CD4-positive, alpha-beta memory T cell (primary cell): ENCODE measurements at regions not wholly inside any gene's neighbourhood (a gene's known extent, or its start where the extent isn't known, plus 50 kb on each side); places are given as distances from the start of the nearest gene placed in this dataset.

Source experiments
- CTCF ChIA-PET: fragments of 350-600 bp; sonication (Branson Sonifier 250); formaldehyde crosslinking; loops from one replicate; lab custom pipeline; 2021; ENCODE audit warnings: inconsistent platforms; ENCODE audit not compliant: partially characterized antibody; lab: Charles Lee
- POLR2A ChIA-PET: fragments of 350-600 bp; sonication (Branson Sonifier 250); formaldehyde crosslinking; loops from one replicate; lab custom pipeline; 2021; ENCODE audit not compliant: partially characterized antibody; lab: Charles Lee
- DNase-seq, 5 donors: peaks; one replicate each; pipeline versions ENCODE4 v3.0.0 to v3.0.0-alpha.2; 2020 to 2022; ENCODE audit warnings: mixed read lengths in 1 of 5
- H3K27ac ChIP-seq: one replicate; pipeline ENCODE4 v1.7.0; 2013; ENCODE audit warnings: low read depth, low read length
- H3K27me3 ChIP-seq: 2 replicates; pipeline ENCODE4 v1.7.0; 2013; ENCODE audit warnings: mild to moderate bottlenecking, low read length, moderate library complexity; ENCODE audit not compliant: insufficient read depth
- H3K36me3 ChIP-seq: 2 replicates; pipeline ENCODE4 v1.7.0; 2013; ENCODE audit warnings: mild to moderate bottlenecking, low read length, moderate library complexity; ENCODE audit not compliant: insufficient read depth
- H3K4me1 ChIP-seq: 2 replicates; pipeline ENCODE4 v1.7.0; 2013; ENCODE audit warnings: mild to moderate bottlenecking, low read length, moderate library complexity; ENCODE audit not compliant: insufficient read depth
- H3K4me3 ChIP-seq, 2 donors: one replicate each; pipeline ENCODE4 v1.7.0; 2013; ENCODE audit warnings: low read length in 2 of 2, mild to moderate bottlenecking in 1 of 2
- H3K9me3 ChIP-seq, 2 donors: one replicate each; pipeline ENCODE4 v1.7.0; 2013; ENCODE audit warnings: low read length in 2 of 2, control low read depth in 1 of 2; ENCODE audit not compliant: control insufficient read depth in 1 of 2
- H3K27ac Mint-ChIP-seq, 7 donors: one replicate each; pipeline ENCODE4 v1.8.0; 2020 to 2021; ENCODE audit warnings: mixed read lengths in 7 of 7, mild to moderate bottlenecking in 6 of 7, inconsistent platforms in 3 of 7, moderate library complexity in 3 of 7
- H3K27me3 Mint-ChIP-seq, 2 donors: one replicate each; pipeline ENCODE4 v1.8.0; 2020 to 2021; ENCODE audit warnings: mixed read lengths in 2 of 2
- H3K36me3 Mint-ChIP-seq, 2 donors: one replicate each; pipeline ENCODE4 v1.8.0; 2020 to 2021; ENCODE audit warnings: mixed read lengths in 2 of 2, inconsistent platforms in 1 of 2, mild to moderate bottlenecking in 1 of 2
- H3K4me1 Mint-ChIP-seq, 4 donors: one replicate each; pipeline ENCODE4 v1.8.0; 2020 to 2021; ENCODE audit warnings: mixed read lengths in 4 of 4, mild to moderate bottlenecking in 1 of 4
- H3K4me3 Mint-ChIP-seq, 8 donors: one replicate each; pipeline ENCODE4 v1.8.0; 2020 to 2021; ENCODE audit warnings: mixed read lengths in 8 of 8, mild to moderate bottlenecking in 7 of 8, moderate library complexity in 6 of 8, inconsistent platforms in 3 of 8
- H3K9me3 Mint-ChIP-seq, 8 donors: one replicate each; pipeline ENCODE4 v1.8.0; 2020 to 2021; ENCODE audit warnings: mixed read lengths in 8 of 8, mild to moderate bottlenecking in 5 of 8, inconsistent platforms in 3 of 8, moderate library complexity in 1 of 8
- intact Hi-C: fragments of 100-400 bp; cut with micrococcal nuclease; formaldehyde crosslinking; loops from one replicate; pipeline ENCODE4 v1.15.1; 2023

DNA sequence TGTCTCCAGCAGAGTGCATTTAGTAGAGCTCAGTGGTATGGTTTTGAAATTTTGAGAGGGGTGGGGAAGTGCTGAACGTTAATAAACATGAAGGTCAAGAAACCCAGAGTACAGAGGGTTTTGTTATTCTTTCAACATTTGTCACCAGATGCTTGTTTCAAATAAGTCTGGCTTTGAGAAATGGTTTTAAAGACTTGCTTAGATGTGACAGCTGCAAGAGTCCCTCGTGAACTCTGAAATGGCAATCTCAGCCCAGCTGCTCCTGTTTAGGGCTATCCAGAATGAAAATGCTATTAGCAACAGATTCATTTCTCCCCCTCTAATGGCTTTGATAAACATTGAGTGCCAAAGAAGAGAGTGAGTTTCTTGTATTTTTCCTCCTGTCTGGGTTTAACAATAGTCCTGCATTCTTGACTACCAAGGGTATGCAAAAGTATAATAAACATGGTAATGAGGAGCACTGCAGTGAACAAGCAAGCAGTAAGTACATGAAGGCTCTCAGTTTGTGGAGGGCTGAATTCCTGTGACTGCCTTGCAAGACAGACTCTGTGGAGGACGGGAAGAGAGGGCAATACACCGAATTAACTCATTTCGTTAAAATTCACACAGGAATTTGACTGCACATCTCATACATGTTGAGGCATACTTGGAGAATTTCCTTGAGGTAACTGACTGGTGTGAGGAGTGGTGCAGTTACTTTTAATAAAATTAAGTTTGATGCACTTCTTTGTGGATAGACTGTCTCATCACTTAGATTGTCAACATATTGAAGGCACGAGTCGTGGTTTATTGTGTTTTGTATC, 490.9 kb downstream of the REEP3 start:
- Histone ChIP-seq H3K27me3 (no peaks in the 10 kb centered on the region), H3K9me3 (no peaks in the 10 kb centered on the region), H3K4me1 (no peaks in the 10 kb centered on the region), H3K4me3 (no peak overlapping the region), H3K27ac (no peak overlapping the region), H3K36me3 (no peaks in the 10 kb centered on the region)
- no peak overlapping the region for H3K4me3 Mint-ChIP-seq
- peaks cover 0 to 6% (median 3%) of the 10 kb centered on the region in 8 donors for H3K9me3 Mint-ChIP-seq
- intact Hi-C loops: no loop called here
- H3K27ac Mint-ChIP-seq: no peak overlapping the region
- POLR2A ChIA-PET: no interaction called here
- no peaks in the 10 kb centered on the region for H3K4me1 Mint-ChIP-seq
- no peaks in the 10 kb centered on the region for H3K27me3 Mint-ChIP-seq
- CTCF ChIA-PET: no interaction called here
- no peaks in the 10 kb centered on the region for H3K36me3 Mint-ChIP-seq
- no peak for DNase-seq

DNA sequence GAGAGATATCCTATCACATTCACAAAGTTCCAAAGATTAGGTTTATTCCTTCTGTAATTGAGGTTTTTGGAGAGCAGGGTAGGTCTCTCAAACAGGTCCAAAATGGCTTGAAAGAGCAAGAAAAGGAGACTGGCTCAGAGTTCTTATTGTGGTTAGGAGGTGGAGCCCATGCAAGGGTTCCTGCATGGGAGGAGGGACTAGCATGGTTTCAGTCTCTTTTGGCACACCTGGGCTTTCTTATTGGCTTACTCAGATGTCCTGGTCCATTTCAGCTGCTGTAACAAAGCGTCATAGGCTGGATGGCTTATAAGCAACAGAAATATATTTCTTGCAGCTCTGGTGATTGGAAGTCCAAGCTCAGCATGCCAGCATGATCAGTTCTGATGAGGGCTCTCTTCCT, 493.1 kb downstream of the REEP3 start:
- H3K4me3 Mint-ChIP-seq: no peak overlapping the region
- Histone ChIP-seq H3K9me3 (no peaks in the 10 kb centered on the region), H3K4me3 (no peak overlapping the region), H3K27ac (no peak overlapping the region), H3K27me3 (no peaks in the 10 kb centered on the region), H3K36me3 (no peaks in the 10 kb centered on the region), H3K4me1 (no peaks in the 10 kb centered on the region)
- CTCF ChIA-PET: interaction anchor here (1.2 kb wide), 1 partner anchor 28 kb away, joined by 3 read pairs; no protein-coding TSS in a partner anchor
- DNase-seq: no peak
- intact Hi-C loops: no loop called here
- H3K27ac Mint-ChIP-seq: no peak overlapping the region
- H3K27me3 Mint-ChIP-seq: no peaks in the 10 kb centered on the region
- no peaks in the 10 kb centered on the region for H3K36me3 Mint-ChIP-seq
- POLR2A ChIA-PET: no interaction called here
- no peaks in the 10 kb centered on the region for H3K4me1 Mint-ChIP-seq
- H3K9me3 Mint-ChIP-seq: peaks cover 0 to 4% (median under 1%) of the 10 kb centered on the region in 8 donors

DNA sequence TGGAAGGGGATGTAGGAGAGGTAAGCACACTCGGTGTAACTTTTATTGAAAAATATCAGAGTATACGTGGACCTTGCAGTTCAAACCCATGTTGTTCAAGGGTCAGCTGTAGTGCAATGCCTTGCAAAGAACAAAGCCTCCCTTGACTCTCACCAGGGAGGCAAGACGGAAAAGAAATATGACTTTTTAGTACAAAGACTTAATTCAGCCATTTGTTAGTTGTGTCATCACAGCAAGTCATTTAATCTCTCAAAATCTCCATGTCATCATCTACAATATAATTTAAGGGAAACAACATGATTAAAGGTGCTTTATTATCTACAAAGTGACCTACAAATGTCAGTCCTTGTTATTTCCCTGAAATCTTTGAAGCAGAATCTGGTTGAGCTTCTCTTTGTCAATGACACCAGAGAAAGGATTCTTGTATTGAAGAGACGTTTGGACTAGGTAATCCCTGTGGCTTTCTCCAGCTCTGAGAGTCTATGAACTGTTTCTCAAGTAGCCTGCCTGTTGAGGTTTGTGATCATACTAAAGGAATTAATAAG, 502.8 kb downstream of the REEP3 start:
- H3K9me3 Mint-ChIP-seq: peaks cover 0 to 17% (median 10%) of the 10 kb centered on the region in 8 donors
- intact Hi-C loops: no loop called here
- ChIA-PET POLR2A (no interaction called here), CTCF (no interaction called here)
- Histone ChIP-seq H3K36me3 (no peaks in the 10 kb centered on the region), H3K9me3 (no peaks in the 10 kb centered on the region), H3K4me3 (no peak overlapping the region), H3K27ac (no peak overlapping the region), H3K4me1 (no peaks in the 10 kb centered on the region), H3K27me3 (no peaks in the 10 kb centered on the region)
- no peaks in the 10 kb centered on the region for H3K36me3 Mint-ChIP-seq
- no peak overlapping the region for H3K27ac Mint-ChIP-seq
- H3K4me3 Mint-ChIP-seq: no peak overlapping the region
- H3K4me1 Mint-ChIP-seq: no peaks in the 10 kb centered on the region
- DNase-seq: no peak
- H3K27me3 Mint-ChIP-seq: peaks cover 0 to 2% of the 10 kb centered on the region in 2 donors

DNA sequence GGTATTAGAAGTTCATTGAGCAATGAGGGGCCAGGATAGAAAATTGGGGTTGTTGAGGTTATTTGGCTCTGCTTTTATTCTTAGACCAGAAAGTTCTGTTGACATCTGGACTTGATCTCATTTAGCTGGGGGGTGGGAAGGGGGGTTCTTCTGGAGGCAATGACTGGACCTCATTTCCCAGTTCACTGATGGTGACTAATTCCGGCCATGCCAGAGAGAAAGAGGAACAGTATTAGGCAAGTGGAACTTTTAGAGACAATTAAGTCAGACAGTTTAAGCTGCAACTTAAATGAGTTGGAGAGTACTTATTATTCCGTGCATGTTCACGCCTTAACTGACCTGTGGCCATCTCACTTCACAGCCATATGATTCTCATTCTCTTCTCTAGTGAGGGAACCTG, 512.5 kb downstream of the REEP3 start:
- H3K9me3 ChIP-seq: no peaks in the 10 kb centered on the region
- ChIA-PET POLR2A (no interaction called here), CTCF (interaction anchor here (2.2 kb wide), 1 partner anchor 9 kb away, joined by 6 read pairs; no protein-coding TSS in a partner anchor)
- no peaks in the 10 kb centered on the region for H3K27me3 ChIP-seq
- no peak overlapping the region for H3K27ac Mint-ChIP-seq
- H3K4me1 Mint-ChIP-seq: no peaks in the 10 kb centered on the region
- no peaks in the 10 kb centered on the region for H3K36me3 ChIP-seq
- no peak overlapping the region for H3K27ac ChIP-seq
- no peak overlapping the region for H3K4me3 ChIP-seq
- peak overlapping the region in 1 of 8 donors; percentile 24 for H3K4me3 Mint-ChIP-seq
- no peaks in the 10 kb centered on the region for H3K36me3 Mint-ChIP-seq
- DNase-seq: no peak
- peaks cover 6 to 13% of the 10 kb centered on the region in 2 donors for H3K27me3 Mint-ChIP-seq
- intact Hi-C loops: no loop called here
- H3K9me3 Mint-ChIP-seq: no peaks in the 10 kb centered on the region
- no peaks in the 10 kb centered on the region for H3K4me1 ChIP-seq

DNA sequence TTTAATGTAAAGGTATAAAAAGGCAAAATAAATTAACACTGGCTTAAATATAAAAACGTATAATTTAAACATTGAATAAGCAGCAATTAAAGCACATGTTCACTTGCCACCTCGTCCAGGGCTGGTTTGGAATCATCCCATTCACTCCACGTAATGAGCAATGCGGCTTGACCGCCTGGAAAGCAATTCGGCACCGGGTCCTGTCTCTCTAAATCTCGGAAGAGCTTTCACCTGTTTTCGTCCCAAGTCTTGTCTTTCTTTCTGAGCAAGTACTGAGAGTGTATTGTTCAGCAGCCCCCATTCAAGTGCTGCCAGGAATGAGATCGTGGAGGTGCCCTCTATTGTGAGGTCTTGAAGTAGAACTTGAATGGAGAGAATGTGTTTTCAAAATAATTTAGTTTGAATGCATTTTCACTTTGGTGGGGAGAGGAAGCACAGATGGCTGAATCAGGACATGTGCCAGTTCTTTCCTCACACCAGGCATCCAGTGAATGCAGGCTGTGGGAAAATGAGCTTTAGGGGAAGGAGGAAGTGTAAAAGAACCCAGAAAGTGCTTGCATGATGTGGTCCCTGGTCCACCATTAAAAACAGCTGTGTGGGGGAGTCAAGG, 515.2 kb downstream of the REEP3 start:
- no peak overlapping the region for H3K4me3 Mint-ChIP-seq
- Histone ChIP-seq H3K4me1 (peaks cover 3% of the 10 kb centered on the region), H3K4me3 (no peak overlapping the region), H3K27me3 (no peaks in the 10 kb centered on the region), H3K27ac (no peak overlapping the region), H3K36me3 (no peaks in the 10 kb centered on the region), H3K9me3 (no peaks in the 10 kb centered on the region)
- H3K27ac Mint-ChIP-seq: no peak overlapping the region
- POLR2A ChIA-PET: no interaction called here
- H3K36me3 Mint-ChIP-seq: no peaks in the 10 kb centered on the region
- peaks cover 4 to 6% (median 5%) of the 10 kb centered on the region in 4 donors for H3K4me1 Mint-ChIP-seq
- no peak for DNase-seq
- intact Hi-C loops: no loop called here
- H3K27me3 Mint-ChIP-seq: peaks cover 5 to 16% of the 10 kb centered on the region in 2 donors
- CTCF ChIA-PET: interaction anchor here (2.5 kb wide), 1 partner anchor 10 kb away, joined by 5 read pairs; no protein-coding TSS in a partner anchor
- H3K9me3 Mint-ChIP-seq: no peaks in the 10 kb centered on the region

DNA sequence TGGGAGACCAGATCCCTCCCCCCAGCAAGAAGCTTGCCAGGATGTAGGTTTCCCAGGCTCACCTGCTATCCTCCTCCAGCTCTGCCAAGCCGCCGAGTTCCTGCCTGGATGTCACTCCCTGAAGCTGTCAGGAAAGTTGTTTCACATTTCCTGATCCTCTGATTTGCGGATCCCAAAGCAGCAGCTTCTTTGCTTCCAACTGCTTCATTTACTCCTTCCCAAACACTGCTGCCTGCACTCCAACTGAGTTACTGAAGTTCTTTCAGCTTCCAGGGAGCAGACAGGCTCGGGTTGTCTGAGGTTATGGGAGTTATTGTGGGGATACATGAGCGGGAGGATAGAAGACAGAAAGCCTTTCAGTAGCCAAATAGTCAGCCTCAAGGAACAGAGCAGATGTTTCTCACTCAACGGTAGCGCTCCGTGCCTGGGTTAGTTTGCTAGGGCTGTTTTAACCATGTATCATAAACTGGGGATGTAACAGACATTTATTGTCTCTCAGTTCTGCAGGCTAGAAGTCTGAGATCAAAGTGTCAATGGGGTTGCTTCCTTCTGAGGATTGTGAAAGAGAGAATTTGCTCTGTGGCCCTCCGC, 516.0 kb downstream of the REEP3 start:
- H3K36me3 Mint-ChIP-seq: no peaks in the 10 kb centered on the region
- intact Hi-C loops: no loop called here
- H3K27ac ChIP-seq: no peak overlapping the region
- no peak for DNase-seq
- no peak overlapping the region for H3K4me3 Mint-ChIP-seq
- H3K9me3 Mint-ChIP-seq: no peaks in the 10 kb centered on the region
- peaks cover 5 to 16% of the 10 kb centered on the region in 2 donors for H3K27me3 Mint-ChIP-seq
- H3K9me3 ChIP-seq: no peaks in the 10 kb centered on the region
- CTCF ChIA-PET: interaction anchor here (2.5 kb wide), 1 partner anchor 10 kb away, joined by 5 read pairs; no protein-coding TSS in a partner anchor
- no peak overlapping the region for H3K4me3 ChIP-seq
- no peak overlapping the region for H3K27ac Mint-ChIP-seq
- peaks cover 3% of the 10 kb centered on the region for H3K4me1 ChIP-seq
- POLR2A ChIA-PET: no interaction called here
- peaks cover 4 to 8% (median 5%) of the 10 kb centered on the region in 4 donors for H3K4me1 Mint-ChIP-seq
- H3K27me3 ChIP-seq: no peaks in the 10 kb centered on the region
- H3K36me3 ChIP-seq: no peaks in the 10 kb centered on the region

DNA sequence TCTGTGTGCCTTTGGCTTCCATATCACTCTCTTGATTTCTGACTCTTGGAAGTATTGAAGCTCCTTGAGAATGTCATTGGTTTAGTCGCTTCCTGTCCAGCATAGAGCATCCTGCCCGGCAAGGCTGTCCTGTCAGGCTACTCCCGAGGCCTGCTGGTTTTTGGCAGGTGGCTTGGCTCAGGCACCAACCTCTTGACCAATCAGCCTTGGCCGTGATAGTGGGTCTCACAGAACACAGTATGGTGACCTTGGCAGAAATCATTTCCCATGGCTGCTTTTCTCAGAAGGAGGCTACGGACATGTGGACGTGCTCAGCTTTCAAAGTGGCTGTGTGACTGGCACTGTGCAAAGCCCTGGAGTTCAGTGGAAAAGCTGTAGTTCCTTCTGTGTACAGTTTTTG, 516.9 kb downstream of the REEP3 start:
- Histone ChIP-seq H3K36me3 (no peaks in the 10 kb centered on the region), H3K4me1 (peaks cover 3% of the 10 kb centered on the region), H3K27ac (no peak overlapping the region), H3K9me3 (no peaks in the 10 kb centered on the region), H3K4me3 (no peak overlapping the region), H3K27me3 (no peaks in the 10 kb centered on the region)
- DNase-seq: no peak
- H3K27me3 Mint-ChIP-seq: peaks cover 5 to 16% of the 10 kb centered on the region in 2 donors
- no peaks in the 10 kb centered on the region for H3K9me3 Mint-ChIP-seq
- POLR2A ChIA-PET: no interaction called here
- intact Hi-C loops: no loop called here
- no peaks in the 10 kb centered on the region for H3K36me3 Mint-ChIP-seq
- H3K27ac Mint-ChIP-seq: no peak overlapping the region
- CTCF ChIA-PET: interaction anchor here (2.5 kb wide), 1 partner anchor 11 kb away, joined by 5 read pairs; no protein-coding TSS in a partner anchor
- peaks cover 6 to 11% (median 6%) of the 10 kb centered on the region in 4 donors for H3K4me1 Mint-ChIP-seq
- no peak overlapping the region for H3K4me3 Mint-ChIP-seq
